HEK293 (cell line): ENCODE measurements at regions not wholly inside any gene's neighbourhood (a gene's known extent, or its start where the extent isn't known, plus 50 kb on each side); places are given as distances from the start of the nearest gene placed in this dataset.

Source experiments
- CTCF ChIA-PET: fragments of 350-600 bp; formaldehyde crosslinking; extraction: SDS; loops from one replicate; lab custom pipeline; 2021; ENCODE audit warnings: antibody characterized with exemption; lab: Yijun Ruan, JAX
- POLR2A ChIA-PET: fragments of 300-600 bp; formaldehyde crosslinking; extraction: SDS; loops from one replicate; lab custom pipeline; 2020; ENCODE audit warnings: antibody characterized with exemption, inconsistent platforms; lab: Yijun Ruan, JAX
- H3K27ac ChIP-seq: fragments of 200-500 bp; sonication (Bioruptor generic); 2 replicates; pipeline ENCODE4 v1.5.1; 2014; ENCODE audit warnings: low read depth, low read length, control low read depth, inconsistent platforms; ENCODE audit errors: extremely low read depth
- H3K36me3 ChIP-seq, 2 experiments: fragments of 200-500 bp in 1 of 2; sonication (Bioruptor generic) in 1 of 2; 1 replicate in 1 of 2; 2 replicates in 1 of 2; pipeline ENCODE4 v1.5.1; 2014 to 2017; ENCODE audit warnings: inconsistent platforms in 2 of 2, low read length in 2 of 2; ENCODE audit not compliant: control insufficient read depth in 2 of 2, insufficient read depth in 1 of 2
- H3K4me1 ChIP-seq: fragments of 200-500 bp; sonication (Bioruptor generic); 2 replicates; pipeline ENCODE4 v1.5.1; 2014; ENCODE audit warnings: mild to moderate bottlenecking, low read length, inconsistent platforms; ENCODE audit not compliant: control insufficient read depth, insufficient read depth
- H3K4me3 ChIP-seq: 2 replicates; pipeline ENCODE4 v1.5.1; 2011; ENCODE audit warnings: low read depth, mild to moderate bottlenecking, control low read depth, low read length, moderate library complexity
- H3K9me3 ChIP-seq: fragments of 200-500 bp; sonication (Bioruptor generic); 2 replicates; pipeline ENCODE4 v1.5.1; 2014; ENCODE audit warnings: low read depth, low read length, inconsistent platforms; ENCODE audit not compliant: control insufficient read depth, insufficient read depth
- CTCF ChIP-seq: fragments of 450-650 bp; formaldehyde crosslinking; IDR thresholded peaks from 2 replicates; pipeline ENCODE4 v1.5.1; 2016; ENCODE audit warnings: missing biosample characterization, missing genetic modification characterization
- HOXC10 ChIP-seq: sonication (generic); formaldehyde crosslinking; IDR thresholded peaks from 2 replicates; pipeline ENCODE4 v1.8.1; 2023; ENCODE audit warnings: mild to moderate bottlenecking, missing genetic modification reagents
- KLF8 ChIP-seq: fragments of 450-650 bp; formaldehyde crosslinking; IDR thresholded peaks from 2 replicates; pipeline ENCODE4 v1.5.1; 2016; ENCODE audit warnings: missing biosample characterization, missing genetic modification characterization
- PBX3 ChIP-seq: sonication (generic); formaldehyde crosslinking; IDR thresholded peaks from 2 replicates; pipeline ENCODE4 v1.8.1; 2022; ENCODE audit warnings: mild to moderate bottlenecking, moderate library complexity, missing genetic modification reagents
- PRDM1 ChIP-seq: fragments of 450-650 bp; formaldehyde crosslinking; IDR thresholded peaks from 2 replicates; pipeline ENCODE4; 2016; ENCODE audit warnings: missing biosample characterization, missing genetic modification characterization
- PRDM4 ChIP-seq: fragments of 450-650 bp; formaldehyde crosslinking; IDR thresholded peaks from 2 replicates; pipeline ENCODE4 v1.5.1; 2017; ENCODE audit warnings: missing biosample characterization, missing genetic modification characterization
- WT1 ChIP-seq: fragments of 450-650 bp; formaldehyde crosslinking; IDR thresholded peaks from 2 replicates; pipeline ENCODE4 v1.5.1; 2016; ENCODE audit warnings: missing biosample characterization, missing genetic modification characterization
- ZBTB10 ChIP-seq: fragments of 450-650 bp; formaldehyde crosslinking; IDR thresholded peaks from 2 replicates; pipeline ENCODE4 v1.5.1; 2016; ENCODE audit warnings: missing biosample characterization, missing genetic modification characterization
- ZBTB21 ChIP-seq: fragments of 450-650 bp; formaldehyde crosslinking; IDR thresholded peaks from 2 replicates; pipeline ENCODE4 v1.5.1; 2017; ENCODE audit warnings: missing biosample characterization, missing genetic modification characterization
- ZNF157 ChIP-seq: fragments of 450-650 bp; formaldehyde crosslinking; IDR thresholded peaks from 2 replicates; pipeline ENCODE4 v1.5.1; 2016; ENCODE audit warnings: missing biosample characterization, missing genetic modification characterization
- ZNF266 ChIP-seq: fragments of 450-650 bp; formaldehyde crosslinking; IDR thresholded peaks from 2 replicates; pipeline ENCODE4 v1.5.1; 2016; ENCODE audit warnings: missing biosample characterization, missing genetic modification characterization, low read depth
- ZNF302 ChIP-seq: fragments of 450-650 bp; formaldehyde crosslinking; IDR thresholded peaks from 2 replicates; pipeline ENCODE4 v1.5.1; 2016; ENCODE audit warnings: missing biosample characterization, missing genetic modification characterization, low read depth
- ZNF324 ChIP-seq: fragments of 450-650 bp; formaldehyde crosslinking; IDR thresholded peaks from 2 replicates; pipeline ENCODE4 v1.5.1; 2016; ENCODE audit warnings: missing biosample characterization, missing genetic modification characterization
- ZNF362 ChIP-seq: fragments of 450-650 bp; formaldehyde crosslinking; IDR thresholded peaks from 2 replicates; pipeline ENCODE4 v1.5.1; 2016; ENCODE audit warnings: missing biosample characterization, missing genetic modification characterization
- ZNF37A ChIP-seq: fragments of 450-650 bp; IDR thresholded peaks from 2 replicates; pipeline ENCODE4 v1.5.1; 2018; ENCODE audit warnings: missing biosample characterization, missing genetic modification characterization
- ZNF394 ChIP-seq: fragments of 450-650 bp; formaldehyde crosslinking; IDR thresholded peaks from 2 replicates; pipeline ENCODE4 v1.5.1; 2016; ENCODE audit warnings: missing biosample characterization, missing genetic modification characterization, mild to moderate bottlenecking, moderate library complexity, borderline replicate concordance
- ZNF530 ChIP-seq: fragments of 450-650 bp; formaldehyde crosslinking; IDR thresholded peaks from 2 replicates; pipeline ENCODE4 v1.5.1; 2016; ENCODE audit warnings: low read depth, missing biosample characterization, missing genetic modification characterization
- ZNF658 ChIP-seq: fragments of 450-650 bp; formaldehyde crosslinking; IDR thresholded peaks from 2 replicates; pipeline ENCODE4; 2016; ENCODE audit warnings: missing biosample characterization, missing genetic modification characterization
- ZNF701 ChIP-seq: fragments of 450-650 bp; formaldehyde crosslinking; IDR thresholded peaks from 2 replicates; pipeline ENCODE4 v1.5.1; 2016; ENCODE audit warnings: missing biosample characterization, missing genetic modification characterization
- ZNF768 ChIP-seq: fragments of 450-650 bp; formaldehyde crosslinking; IDR thresholded peaks from 2 replicates; pipeline ENCODE4 v1.5.1; 2018; ENCODE audit warnings: missing biosample characterization, mild to moderate bottlenecking, missing genetic modification characterization
- ZNF777 ChIP-seq: fragments of 450-650 bp; formaldehyde crosslinking; IDR thresholded peaks from 2 replicates; pipeline ENCODE4 v1.5.1; 2017; ENCODE audit warnings: missing biosample characterization, missing genetic modification characterization, borderline replicate concordance
- ZSCAN23 ChIP-seq: fragments of 450-650 bp; formaldehyde crosslinking; IDR thresholded peaks from 2 replicates; pipeline ENCODE4 v1.5.1; 2016; ENCODE audit warnings: missing biosample characterization, missing genetic modification characterization

GRCh38 chr22:34015642-34016041 is 95.4 kb upstream of the LARGE1 start:
- no peak overlapping the region for H3K27ac ChIP-seq

GRCh38 chr22:34017205-34017604 is 96.9 kb upstream of the LARGE1 start:
- H3K9me3 ChIP-seq: no peaks in the 10 kb centered on the region; the same call in 1 of the 2 replicates
- ChIA-PET POLR2A (no interaction called here), CTCF (interaction anchor here (0.6 kb wide), 1 partner anchor 459 kb away, joined by 3 read pairs; no protein-coding TSS in a partner anchor)
- H3K4me3 ChIP-seq: no peak overlapping the region
- H3K36me3 ChIP-seq: no peaks in the 10 kb centered on the region
- no peak overlapping the region for H3K27ac ChIP-seq
- H3K4me1 ChIP-seq: no peaks in the 10 kb centered on the region
- TF ChIP-seq ZNF302 (tag by site-specific recombination) (no peak), ZNF777 (tag by site-specific recombination) (no peak), PRDM1 (tag by site-specific recombination) (no peak), PRDM4 (tag by site-specific recombination) (no peak), ZSCAN23 (no peak), ZBTB10 (tag by site-specific recombination) (no peak), ZNF530 (no peak), HOXC10 (no peak)

More at GRCh38 chr22:34015642-34016041, 95.4 kb upstream of the LARGE1 start:
- Histone ChIP-seq H3K36me3 (no peaks in the 10 kb centered on the region), H3K9me3 (no peaks in the 10 kb centered on the region; the same call in 1 of the 2 replicates), H3K4me3 (no peak overlapping the region), H3K4me1 (no peaks in the 10 kb centered on the region)
- ChIA-PET POLR2A (no interaction called here), CTCF (interaction anchor here (0.6 kb wide), 1 partner anchor 23 kb away, joined by 3 read pairs; no protein-coding TSS in a partner anchor)
- TF ChIP-seq ZNF362 (tag by site-specific recombination) (no peak), ZNF157 (no peak), ZNF768 (tag by site-specific recombination) (no peak), ZNF324 (tag by site-specific recombination) (no peak), ZNF701 (tag by site-specific recombination) (no peak), ZBTB21 (tag by site-specific recombination) (no peak)

- no peaks in the 10 kb centered on the region for H3K36me3 ChIP-seq
- no peak overlapping the region for H3K27ac ChIP-seq
- H3K4me3 ChIP-seq: no peak overlapping the region
- CTCF ChIA-PET: interaction anchor here (0.5 to 0.7 kb wide), 2 partner anchors 85 to 317 kb away, joined by 3 read pairs; no protein-coding TSS in a partner anchor
- no peak for TF ChIP-seq ZNF658 (tag by site-specific recombination)
- TF ChIP-seq ZNF266 (tag by site-specific recombination): no peak
- TF ChIP-seq PBX3 (CRISPR knock-in tag): no peak
- TF ChIP-seq ZNF394 (tag by site-specific recombination): no peak
- TF ChIP-seq WT1 (tag by site-specific recombination): no peak
- no peak for TF ChIP-seq CTCF (tag by site-specific recombination)
- TF ChIP-seq KLF8: no peak
- no peak for TF ChIP-seq ZNF37A (tag by site-specific recombination)
- H3K4me1 ChIP-seq: no peaks in the 10 kb centered on the region
- POLR2A ChIA-PET: no interaction called here
- no peaks in the 10 kb centered on the region for H3K9me3 ChIP-seq
Observed at GRCh38 chr22:34019190-34019845, 99.0 kb upstream of the LARGE1 start.
